Liver (tissue), 8 donors: ENCODE measurements at regions not wholly inside any gene's neighbourhood (a gene's known extent, or its start where the extent isn't known, plus 50 kb on each side); places are given as distances from the start of the nearest gene placed in this dataset.

Experiments used
- DNase-seq: peaks from one replicate; pipeline ENCODE4 v3.0.0-alpha.2; 2017; ENCODE audit warnings: low spot score
- H3K27ac ChIP-seq, 2 donors: one replicate each; pipeline ENCODE4 v1.7.0; 2013; ENCODE audit warnings: inconsistent platforms in 2 of 2, low read length in 2 of 2, control low read depth in 1 of 2, low read depth in 1 of 2, mild to moderate bottlenecking in 1 of 2
- H3K27me3 ChIP-seq, 4 donors: one replicate each; pipeline versions ENCODE4 v1.6.1 to v1.7.0; 2013; ENCODE audit warnings: low read length in 3 of 4, inconsistent platforms in 1 of 4, mild to moderate bottlenecking in 1 of 4, moderate library complexity in 1 of 4; ENCODE audit not compliant: control insufficient read depth in 4 of 4, insufficient read depth in 4 of 4
- H3K36me3 ChIP-seq, 4 donors: one replicate each; pipeline versions ENCODE4 v1.6.1 to v1.7.0; 2013; ENCODE audit warnings: low read length in 3 of 4, mild to moderate bottlenecking in 3 of 4, low read depth in 1 of 4, moderate library complexity in 1 of 4; ENCODE audit not compliant: control insufficient read depth in 4 of 4, insufficient read depth in 3 of 4
- H3K4me1 ChIP-seq, 4 donors: one replicate each; pipeline versions ENCODE4 v1.6.1 to v1.7.0; 2013; ENCODE audit warnings: low read length in 3 of 4, mild to moderate bottlenecking in 3 of 4, moderate library complexity in 1 of 4; ENCODE audit not compliant: control insufficient read depth in 4 of 4, insufficient read depth in 4 of 4
- H3K4me3 ChIP-seq, 3 donors: one replicate each; pipeline versions ENCODE4 v1.6.1 to v1.7.0; 2013; ENCODE audit warnings: low read length in 3 of 3, control low read depth in 1 of 3, low read depth in 1 of 3, mild to moderate bottlenecking in 1 of 3
- H3K9ac ChIP-seq, 2 donors: one replicate each; pipeline ENCODE4 v1.7.0; 2013; ENCODE audit warnings: low read length in 2 of 2, mild to moderate bottlenecking in 2 of 2, moderate library complexity in 2 of 2, control low read depth in 1 of 2, low read depth in 1 of 2
- H3K9me3 ChIP-seq, 4 donors: one replicate each; pipeline versions ENCODE4 v1.6.1 to v1.7.0; 2013; ENCODE audit warnings: low read length in 3 of 4; ENCODE audit not compliant: control insufficient read depth in 4 of 4
- ATF3 ChIP-seq: IDR thresholded peaks from 2 replicates; pipeline ENCODE4 v1.6.1; 2016; ENCODE audit warnings: antibody characterized with exemption
- CTCF ChIP-seq: fragments of 150-350 bp; IDR thresholded peaks from 2 replicates; pipeline ENCODE4 v1.5.1; 2017; ENCODE audit warnings: improper control_type of control experiment, low read depth, low read length; ENCODE audit not compliant: missing input control
- EGR1 ChIP-seq, 2 donors: IDR thresholded peaks; 2 replicates each; pipeline ENCODE4 v1.6.1; 2016 to 2018; ENCODE audit warnings: antibody characterized with exemption in 2 of 2, low read depth in 2 of 2
- FOXA1 ChIP-seq: IDR thresholded peaks from 2 replicates; pipeline ENCODE4 v1.6.1; 2016; ENCODE audit warnings: antibody characterized with exemption
- FOXA2 ChIP-seq: IDR thresholded peaks from 2 replicates; pipeline ENCODE4 v1.6.1; 2016; ENCODE audit warnings: antibody characterized with exemption
- GABPA ChIP-seq, 2 donors: IDR thresholded peaks in 1 of 2; conservative IDR thresholded peaks in 1 of 2; 2 replicates each; pipeline ENCODE4 v1.6.1; 2016; ENCODE audit warnings: antibody characterized with exemption in 2 of 2, mild to moderate bottlenecking in 1 of 2, moderate library complexity in 1 of 2
- HNF4A ChIP-seq, 2 donors: conservative IDR thresholded peaks; 2 replicates each; pipeline ENCODE4 v1.6.1; 2016; ENCODE audit warnings: antibody characterized with exemption in 2 of 2, mild to moderate bottlenecking in 2 of 2
- HNF4G ChIP-seq: IDR thresholded peaks from 2 replicates; pipeline ENCODE4 v1.6.1; 2016; ENCODE audit warnings: antibody characterized with exemption
- JUND ChIP-seq, 2 donors: IDR thresholded peaks; 2 replicates each; pipeline ENCODE4 v1.6.1; 2016; ENCODE audit warnings: antibody characterized with exemption in 2 of 2
- MAX ChIP-seq: IDR thresholded peaks from 2 replicates; pipeline ENCODE4 v1.6.1; 2016; ENCODE audit warnings: antibody characterized with exemption
- NR2F2 ChIP-seq: IDR thresholded peaks from 2 replicates; pipeline ENCODE4 v1.6.1; 2016; ENCODE audit warnings: antibody characterized with exemption
- RAD21 ChIP-seq, 2 donors: IDR thresholded peaks; 2 replicates each; pipeline ENCODE4 v1.6.1; 2016; ENCODE audit warnings: antibody characterized with exemption in 2 of 2, mild to moderate bottlenecking in 2 of 2
- REST ChIP-seq: IDR thresholded peaks from 2 replicates; pipeline ENCODE4 v1.6.1; 2016; ENCODE audit warnings: antibody characterized with exemption, mild to moderate bottlenecking
- RXRA ChIP-seq, 2 donors: IDR thresholded peaks; 2 replicates each; pipeline ENCODE4 v1.6.1; 2017 to 2018; ENCODE audit warnings: antibody characterized with exemption in 2 of 2, mild to moderate bottlenecking in 1 of 2
- SP1 ChIP-seq: IDR thresholded peaks from 2 replicates; pipeline ENCODE4 v1.6.1; 2018; ENCODE audit warnings: antibody characterized with exemption, mild to moderate bottlenecking
- TAF1 ChIP-seq: conservative IDR thresholded peaks from 2 replicates; pipeline ENCODE4 v1.6.1; 2016; ENCODE audit warnings: antibody characterized with exemption, mild to moderate bottlenecking
- YY1 ChIP-seq: IDR thresholded peaks from 2 replicates; pipeline ENCODE4 v1.6.1; 2016; ENCODE audit warnings: antibody characterized with exemption, mild to moderate bottlenecking
- WGBS: extraction: QIAGEN DNeasy Blood & Tissue Kit; methylation state at CpG from one replicate; pipeline ENCODE4 v1.1.7; 2013; 5-methylcytosine and 5-hydroxymethylcytosine counted together
- donor health status: healthy.
- donor health status: healthy.
- donor health status: healthy.
- donor health status: healthy.
- donor health status: healthy.

GRCh38 chr5:68379275-68380036 is 163.9 kb downstream of the PIK3R1 start:
- no peaks in the 10 kb centered on the region for H3K27me3 ChIP-seq
- WGBS, result 88% methylated on average over 3 of the region's 3 CpGs
- no peaks in the 10 kb centered on the region for H3K9me3 ChIP-seq
- H3K4me1 ChIP-seq, result no peaks in the 10 kb centered on the region
- H3K4me3 ChIP-seq, result no peak overlapping the region
- H3K9ac ChIP-seq, result no peak overlapping the region
- TF ChIP-seq HNF4G (no peak), CTCF (no peak), NR2F2 (no peak), ATF3 (no peak), RAD21 (IDR thresholded peaks at IDR 0.05) (no peak)
- H3K36me3 ChIP-seq, result no peaks in the 10 kb centered on the region
- no peak for DNase-seq
- no peak overlapping the region for H3K27ac ChIP-seq

- WGBS, result 70% methylated on average over 2 of the region's 2 CpGs
- no peaks in the 10 kb centered on the region for H3K4me1 ChIP-seq
- DNase-seq, result no peak
- no peaks in the 10 kb centered on the region for H3K36me3 ChIP-seq
- TF ChIP-seq CTCF (no peak), JUND (IDR thresholded peaks at IDR 0.05) (no peak), FOXA2 (no peak), NR2F2 (no peak), GABPA (IDR thresholded peaks at IDR 0.05 in 1 of 2, conservative IDR thresholded peaks at IDR 0.05 in 1 of 2) (no peak)
- no peak overlapping the region for H3K4me3 ChIP-seq
- H3K9ac ChIP-seq, result no peak overlapping the region
- no peaks in the 10 kb centered on the region for H3K27me3 ChIP-seq
- no peaks in the 10 kb centered on the region for H3K9me3 ChIP-seq
- no peak overlapping the region for H3K27ac ChIP-seq
These were observed 164.5 kb downstream of the PIK3R1 start for GRCh38 chr5:68380078-68380477.

- no peaks in the 10 kb centered on the region for H3K36me3 ChIP-seq
- H3K9me3 ChIP-seq, result no peaks in the 10 kb centered on the region
- no peaks in the 10 kb centered on the region for H3K4me1 ChIP-seq
- H3K27ac ChIP-seq, result no peak overlapping the region
- no peaks in the 10 kb centered on the region for H3K27me3 ChIP-seq
- no peak for DNase-seq
- no peak overlapping the region for H3K9ac ChIP-seq
- 90% methylated on average over 3 of the region's 3 CpGs for WGBS
- no peak overlapping the region for H3K4me3 ChIP-seq
- TF ChIP-seq REST (no peak), YY1 (no peak), TAF1 (no peak), CTCF (no peak), HNF4G (no peak), EGR1 (IDR thresholded peaks at IDR 0.05; ENCODE audit: low read depth in 2 of 2) (no peak), NR2F2 (no peak), RXRA (IDR thresholded peaks at IDR 0.05) (no peak), SP1 (no peak), GABPA (IDR thresholded peaks at IDR 0.05 in 1 of 2, conservative IDR thresholded peaks at IDR 0.05 in 1 of 2) (no peak), MAX (no peak), HNF4A (conservative IDR thresholded peaks at IDR 0.05) (no peak), FOXA2 (no peak), FOXA1 (no peak)
These were observed 165.5 kb downstream of the PIK3R1 start for GRCh38 chr5:68381060-68381459.
